ENCODE measurements at regions not wholly inside any gene's neighbourhood (a gene's known extent, or its start where the extent isn't known, plus 50 kb on each side); places are given as distances from the start of the nearest gene placed in this dataset.

- no peaks in the 10 kb centered on the region for H3K36me3 ChIP-seq
- H3K4me1 ChIP-seq, result no peaks in the 10 kb centered on the region
- no peaks in the 10 kb centered on the region for H3K27me3 ChIP-seq (ENCODE audit: low read depth)
- no peaks in the 10 kb centered on the region for H3K9me3 ChIP-seq
- DNase-seq, result no peak
- peak; percentile 54 to 58 for ATAC-seq
- peak overlapping the region; percentile 44 for H3K27ac ChIP-seq
- TF ChIP-seq, protein P1, sequence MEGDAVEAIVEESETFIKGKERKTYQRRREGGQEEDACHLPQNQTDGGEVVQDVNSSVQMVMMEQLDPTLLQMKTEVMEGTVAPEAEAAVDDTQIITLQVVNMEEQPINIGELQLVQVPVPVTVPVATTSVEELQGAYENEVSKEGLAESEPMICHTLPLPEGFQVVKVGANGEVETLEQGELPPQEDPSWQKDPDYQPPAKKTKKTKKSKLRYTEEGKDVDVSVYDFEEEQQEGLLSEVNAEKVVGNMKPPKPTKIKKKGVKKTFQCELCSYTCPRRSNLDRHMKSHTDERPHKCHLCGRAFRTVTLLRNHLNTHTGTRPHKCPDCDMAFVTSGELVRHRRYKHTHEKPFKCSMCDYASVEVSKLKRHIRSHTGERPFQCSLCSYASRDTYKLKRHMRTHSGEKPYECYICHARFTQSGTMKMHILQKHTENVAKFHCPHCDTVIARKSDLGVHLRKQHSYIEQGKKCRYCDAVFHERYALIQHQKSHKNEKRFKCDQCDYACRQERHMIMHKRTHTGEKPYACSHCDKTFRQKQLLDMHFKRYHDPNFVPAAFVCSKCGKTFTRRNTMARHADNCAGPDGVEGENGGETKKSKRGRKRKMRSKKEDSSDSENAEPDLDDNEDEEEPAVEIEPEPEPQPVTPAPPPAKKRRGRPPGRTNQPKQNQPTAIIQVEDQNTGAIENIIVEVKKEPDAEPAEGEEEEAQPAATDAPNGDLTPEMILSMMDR (IDR thresholded peaks at IDR 0.05), result no peak
- no peak overlapping the region for H3K4me3 ChIP-seq
- intact Hi-C loops (cut with DNase I), result no loop called here
These were observed 95.5 kb downstream of the TMX1 start for GRCh38 chr14:51335531-51335930.

GRCh38 chr14:51335961-51336723 is 96.1 kb downstream of the TMX1 start:
- DNase-seq (no peak), ATAC-seq (no peak)
- Histone ChIP-seq H3K4me3 (no peak overlapping the region), H3K27ac (no peak overlapping the region), H3K27me3 (ENCODE audit: low read depth) (no peaks in the 10 kb centered on the region), H3K36me3 (no peaks in the 10 kb centered on the region), H3K4me1 (no peaks in the 10 kb centered on the region), H3K9me3 (no peaks in the 10 kb centered on the region)
- TF ChIP-seq, protein P1 (IDR thresholded peaks at IDR 0.05), result no peak
- intact Hi-C loops (cut with DNase I), result no loop called here

- intact Hi-C loops (cut with DNase I), result no loop called here
These were observed 96.7 kb downstream of the TMX1 start for GRCh38 chr14:51336734-51337133.

GRCh38 chr14:51337520-51337919 is 97.5 kb downstream of the TMX1 start:
- Histone ChIP-seq H3K36me3 (no peaks in the 10 kb centered on the region), H3K9me3 (no peaks in the 10 kb centered on the region), H3K27me3 (ENCODE audit: low read depth) (no peaks in the 10 kb centered on the region), H3K4me1 (no peaks in the 10 kb centered on the region), H3K4me3 (no peak overlapping the region), H3K27ac (no peak overlapping the region)
- DNase-seq (no peak), ATAC-seq (no peak)
- TF ChIP-seq, protein P1 (IDR thresholded peaks at IDR 0.05), result no peak
- intact Hi-C loops (cut with DNase I), result no loop called here

More at GRCh38 chr14:51336734-51337133, 96.7 kb downstream of the TMX1 start:
- Histone ChIP-seq H3K9me3 (no peaks in the 10 kb centered on the region), H3K27ac (no peak overlapping the region), H3K36me3 (no peaks in the 10 kb centered on the region), H3K4me1 (no peaks in the 10 kb centered on the region), H3K4me3 (no peak overlapping the region), H3K27me3 (ENCODE audit: low read depth) (no peaks in the 10 kb centered on the region)
- TF ChIP-seq, protein P1 (IDR thresholded peaks at IDR 0.05), result no peak
- DNase-seq, result no peak
- ATAC-seq, result no peak

GRCh38 chr14:51341338-51341737 is 101.3 kb downstream of the TMX1 start:
- no peak overlapping the region for H3K4me3 ChIP-seq
- TF ChIP-seq, protein P1 (IDR thresholded peaks at IDR 0.05), result no peak
- no peaks in the 10 kb centered on the region for H3K4me1 ChIP-seq
- no peak overlapping the region for H3K27ac ChIP-seq
- ATAC-seq (no peak), DNase-seq (no peak)
- intact Hi-C loops (cut with DNase I), result no loop called here
- no peaks in the 10 kb centered on the region for H3K36me3 ChIP-seq
- no peaks in the 10 kb centered on the region for H3K27me3 ChIP-seq (ENCODE audit: low read depth)
- no peaks in the 10 kb centered on the region for H3K9me3 ChIP-seq
